ENCODE measurements at regions not wholly inside any gene's neighbourhood (a gene's known extent, or its start where the extent isn't known, plus 50 kb on each side); places are given as distances from the start of the nearest gene placed in this dataset.

GRCh38 chr2:121076498-121076820 lies 208.5 kb downstream of the TFCP2L1 start:
- ATAC-seq (no peak), DNase-seq (ENCODE audit: low read depth, low spot score) (no peak), FAIRE-seq (no peak)
- H3K27ac ChIP-seq (ENCODE audit: control insufficient read depth, insufficient read depth): no peak overlapping the region
- SMC1A ChIA-PET (ENCODE audit: uncharacterized antibody, unreplicated experiment): no interaction called here
- H3K36me3 ChIP-seq (ENCODE audit: control insufficient read depth in 2 of 2, insufficient read depth in 2 of 2, low read length in 1 of 2): no peaks in the 10 kb centered on the region
- POLR2A ChIA-PET: no interaction called here
- in situ Hi-C loops (cut with MboI): loop anchor here (25.0 kb wide), 1 partner anchor 636 kb away; no protein-coding TSS in a partner anchor
- H3K79me2 ChIP-seq (ENCODE audit: control insufficient read depth, insufficient read depth, low read length): no peaks in the 10 kb centered on the region
- H2AFZ ChIP-seq (ENCODE audit: control insufficient read depth, low read depth, low read length): no peak overlapping the region
- intact Hi-C loops (cut with micrococcal nuclease; ENCODE audit: unreplicated experiment): no loop called here
- no TSS peak for BruUV-seq (replicated peaks)
- no peaks in the 10 kb centered on the region for H3K4me1 ChIP-seq (ENCODE audit: control insufficient read depth, insufficient read depth, low read length)
- 29% methylated on average over 8 of the region's 8 CpGs for WGBS (ENCODE audit: insufficient coverage, insufficient replicate concordance, low lambda C conversion rate, missing lambda C conversion rate)
- RAD21 ChIA-PET (ENCODE audit: unreplicated experiment): no interaction called here
- CTCF ChIA-PET: interaction anchor here (1.0 to 1.4 kb wide), 3 partner anchors 26 to 280 kb away, joined by 3 to 4 read pairs (median 3); no protein-coding TSS in a partner anchor
- TF ChIP-seq POU2F2 (IDR thresholded peaks at IDR 0.05; ENCODE audit: borderline replicate concordance, low read depth, low read length) (no peak), ATF3 (IDR thresholded peaks at IDR 0.05; ENCODE audit: borderline replicate concordance, extremely low read depth, low read depth, low read length) (no peak), RFX5 (IDR thresholded peaks at IDR 0.05; ENCODE audit: low read depth, low read length) (no peak), ZNF687 (IDR thresholded peaks at IDR 0.05) (no peak), MXI1 (IDR thresholded peaks at IDR 0.05; ENCODE audit: low read depth, low read length) (no peak), MTA2 (IDR thresholded peaks at IDR 0.05; ENCODE audit: low read depth) (no peak), RUNX3 (IDR thresholded peaks at IDR 0.05; ENCODE audit: low read length) (no peak), NFYB (IDR thresholded peaks at IDR 0.05; ENCODE audit: insufficient read depth, low read depth, low read length) (no peak), SP1 (IDR thresholded peaks at IDR 0.05; ENCODE audit: low read depth, low read length) (no peak), SPI1 (IDR thresholded peaks at IDR 0.05; ENCODE audit: borderline replicate concordance, insufficient read depth, low read depth, low read length) (no peak), BMI1 (IDR thresholded peaks at IDR 0.05; ENCODE audit: borderline replicate concordance) (no peak), PBX3 (IDR thresholded peaks at IDR 0.05; ENCODE audit: insufficient replicate concordance, low read depth, low read length) (no peak), SREBF2 (IDR thresholded peaks at IDR 0.05; ENCODE audit: low read length) (no peak), IKZF1 (conservative IDR thresholded peaks at IDR 0.05) (no peak), CBX5 (IDR thresholded peaks at IDR 0.05; ENCODE audit: low read depth) (no peak), MEF2A (IDR thresholded peaks at IDR 0.05; ENCODE audit: insufficient read depth, low read depth, low read length) (no peak), NRF1 (conservative IDR thresholded peaks at IDR 0.05; ENCODE audit: low read depth, low read length) (no peak), ZNF207 (IDR thresholded peaks at IDR 0.05; ENCODE audit: borderline replicate concordance) (no peak), ATF2 (IDR thresholded peaks at IDR 0.05; ENCODE audit: low read length) (no peak)
- no peak overlapping the region for H3K9ac ChIP-seq (ENCODE audit: control insufficient read depth, insufficient read depth, low read length)
- no peaks in the 10 kb centered on the region; the same call in 1 of the 2 replicates for H4K20me1 ChIP-seq (ENCODE audit: control insufficient read depth, insufficient read depth)
- no peak overlapping the region for H3K4me3 ChIP-seq
- no peak overlapping the region for H3K4me2 ChIP-seq (ENCODE audit: control insufficient read depth, insufficient read depth)
- no peaks in the 10 kb centered on the region for H3K9me3 ChIP-seq (replicated peaks; ENCODE audit: control insufficient read depth, insufficient read depth, low read length)
- H3K27me3 ChIP-seq (replicated peaks in 1 of 2; ENCODE audit: control insufficient read depth in 2 of 2, insufficient read depth in 2 of 2, low read length in 1 of 2): no peaks in the 10 kb centered on the region; a peak in 1 of 4 replicates
